GM12878 (cell line): ENCODE measurements at regions not wholly inside any gene's neighbourhood (a gene's known extent, or its start where the extent isn't known, plus 50 kb on each side); places are given as distances from the start of the nearest gene placed in this dataset.

Experiments used
- ATAC-seq: fragments of 200-7000 bp; cut with Tn5 transposase; 3 replicates; pipeline ENCODE4 v1.9.1; 2020; ENCODE audit warnings: mild to moderate bottlenecking, moderate library complexity
- BruUV-seq: library from RNA; stranded (reverse); fragments of 400-500 nt; replicated peaks from 2 replicates; lab custom pipeline; 2021; lab: Mats Ljungman, UMichigan
- CTCF ChIA-PET: fragments of 300-600 bp; sonication (Branson Sonifier 250); formaldehyde crosslinking; extraction: SDS; loops from one replicate; lab custom pipeline; 2021; ENCODE audit warnings: inconsistent platforms; lab: Yijun Ruan, JAX
- POLR2A ChIA-PET: fragments of 350-600 bp; formaldehyde crosslinking; extraction: SDS; loops from one replicate; lab custom pipeline; 2021; ENCODE audit warnings: inconsistent platforms; lab: Charles Lee
- RAD21 ChIA-PET: fragments of 300-600 bp; sonication (Branson Sonifier 250); formaldehyde crosslinking; loops from one replicate; lab custom pipeline; 2023; ENCODE audit warnings: antibody characterized with exemption; ENCODE audit not compliant: unreplicated experiment; lab: Charles Lee
- SMC1A ChIA-PET: fragments of 300-600 bp; sonication (Branson Sonifier 250); formaldehyde crosslinking; loops from one replicate; lab custom pipeline; 2023; ENCODE audit not compliant: unreplicated experiment, uncharacterized antibody; lab: Charles Lee
- DNase-seq: peaks from one replicate; pipeline ENCODE4 v3.0.0-alpha.2; 2011; ENCODE audit warnings: low read depth, low spot score
- FAIRE-seq: peaks from 3 replicates; lab custom pipeline; 2011; peaks lifted over from hg19 to GRCh38; lab: Jason Lieb, UNC
- H2AFZ ChIP-seq: 2 replicates; pipeline ENCODE4 v1.6.0; 2011; ENCODE audit warnings: low read depth, low read length, control low read depth; ENCODE audit not compliant: control insufficient read depth
- H3K27ac ChIP-seq: 2 replicates; pipeline ENCODE4 v1.5.1; 2011; ENCODE audit warnings: control low read depth; ENCODE audit not compliant: control insufficient read depth, insufficient read depth
- H3K27me3 ChIP-seq, 2 experiments: replicated peaks in 1 of 2; 2 replicates each; pipeline versions ENCODE4 v1.6.0 to v1.6.1; 2011; ENCODE audit warnings: low read length in 1 of 2; ENCODE audit not compliant: control insufficient read depth in 2 of 2, insufficient read depth in 2 of 2
- H3K36me3 ChIP-seq, 2 experiments: 2 replicates each; pipeline ENCODE4 v1.5.1; 2011; ENCODE audit warnings: low read length in 1 of 2; ENCODE audit not compliant: control insufficient read depth in 2 of 2, insufficient read depth in 2 of 2
- H3K4me1 ChIP-seq: 2 replicates; pipeline ENCODE4 v1.6.1; 2011; ENCODE audit warnings: mild to moderate bottlenecking, low read length, moderate library complexity, mixed read lengths; ENCODE audit not compliant: control insufficient read depth, insufficient read depth
- H3K4me2 ChIP-seq: 2 replicates; pipeline ENCODE4 v1.6.0; 2011; ENCODE audit warnings: control low read depth; ENCODE audit not compliant: control insufficient read depth, insufficient read depth
- H3K4me3 ChIP-seq: fragments of 200-600 bp; sonication (generic); 2 replicates; pipeline ENCODE4 v1.5.1; 2016
- H3K79me2 ChIP-seq: 2 replicates; pipeline ENCODE4 v1.6.0; 2011; ENCODE audit warnings: low read length; ENCODE audit not compliant: control insufficient read depth, insufficient read depth
- H3K9ac ChIP-seq: 2 replicates; pipeline ENCODE4 v1.8.0; 2011; ENCODE audit warnings: low read length, control low read depth, mixed read lengths; ENCODE audit not compliant: control insufficient read depth, insufficient read depth
- H3K9me3 ChIP-seq: replicated peaks from 3 replicates; pipeline ENCODE4 v1.5.1; 2011; ENCODE audit warnings: mild to moderate bottlenecking, low read length; ENCODE audit not compliant: control insufficient read depth, insufficient read depth
- H4K20me1 ChIP-seq: 2 replicates; pipeline ENCODE4 v1.6.0; 2011; ENCODE audit not compliant: control insufficient read depth, insufficient read depth
- ATF2 ChIP-seq: IDR thresholded peaks from 2 replicates; pipeline ENCODE4 v1.6.1; 2012; ENCODE audit warnings: low read length, inconsistent platforms
- E4F1 ChIP-seq: fragments of 450-650 bp; IDR thresholded peaks from 2 replicates; pipeline ENCODE4 v1.6.1; 2018; ENCODE audit warnings: borderline replicate concordance, mild to moderate bottlenecking; ENCODE audit not compliant: partially characterized antibody
- NKRF ChIP-seq: fragments of 450-650 bp; conservative IDR thresholded peaks from 2 replicates; pipeline ENCODE4 v1.6.1; 2017; ENCODE audit warnings: mild to moderate bottlenecking, moderate library complexity
- WGBS: methylation state at CpG from one replicate; pipeline ENCODE4 v1.1.6; 2016; ENCODE audit warnings: low lambda C conversion rate; ENCODE audit not compliant: insufficient replicate concordance, insufficient coverage; ENCODE audit errors: missing lambda C conversion rate; 5-methylcytosine and 5-hydroxymethylcytosine counted together
- in situ Hi-C: fragments of 300-500 bp; cut with MboI; formaldehyde crosslinking; loops from 9 replicates; pipeline ENCODE4 v1.14.3; 2018; ENCODE audit warnings: mixed read lengths
- intact Hi-C: fragments of 100-400 bp; cut with micrococcal nuclease; formaldehyde crosslinking; loops from one replicate; pipeline ENCODE4 v1.14.2; 2022; ENCODE audit not compliant: unreplicated experiment

- H3K79me2 ChIP-seq: no peaks in the 10 kb centered on the region
- no peak overlapping the region for H3K4me3 ChIP-seq
- no peak for FAIRE-seq
- H3K4me1 ChIP-seq: no peaks in the 10 kb centered on the region
- H2AFZ ChIP-seq: no peak overlapping the region
- no TSS peak for BruUV-seq
- no peaks in the 10 kb centered on the region for H3K27me3 ChIP-seq
- H3K4me2 ChIP-seq: no peak overlapping the region
- H3K9me3 ChIP-seq: no peaks in the 10 kb centered on the region
- in situ Hi-C loops (no loop called here), intact Hi-C loops (no loop called here)
- no peak for DNase-seq
- 7% methylated on average over 4 of the region's 4 CpGs for WGBS
- H4K20me1 ChIP-seq: no peaks in the 10 kb centered on the region
- H3K9ac ChIP-seq: no peak overlapping the region
- no peak for ATAC-seq
- POLR2A ChIA-PET: no interaction called here
- CTCF ChIA-PET: no interaction called here
- no peak for TF ChIP-seq NKRF
- H3K36me3 ChIP-seq: no peaks in the 10 kb centered on the region
- RAD21 ChIA-PET: no interaction called here
- H3K27ac ChIP-seq: no peak overlapping the region
- SMC1A ChIA-PET: interaction anchor here (0.8 kb wide), 2 partner anchors 10 to 287 kb away, joined by 3 to 4 read pairs; no protein-coding TSS in a partner anchor
These were observed 570.6 kb downstream of the SPRY1 start for GRCh38 chr4:123966990-123967769.

- H3K4me1 ChIP-seq: no peaks in the 10 kb centered on the region
- H3K4me3 ChIP-seq: no peak overlapping the region
- no peaks in the 10 kb centered on the region for H3K9me3 ChIP-seq
- DNase-seq (no peak), FAIRE-seq (no peak), ATAC-seq (no peak)
- H3K79me2 ChIP-seq: no peaks in the 10 kb centered on the region
- no peaks in the 10 kb centered on the region for H3K27me3 ChIP-seq
- in situ Hi-C loops (no loop called here), intact Hi-C loops (no loop called here)
- no peak overlapping the region for H2AFZ ChIP-seq
- WGBS: 0% methylated on average over 1 of the region's 1 CpG
- CTCF ChIA-PET: no interaction called here
- no peak overlapping the region for H3K4me2 ChIP-seq
- no peak overlapping the region for H3K9ac ChIP-seq
- BruUV-seq: no TSS peak
- RAD21 ChIA-PET: no interaction called here
- no peaks in the 10 kb centered on the region for H3K36me3 ChIP-seq
- no peak overlapping the region for H3K27ac ChIP-seq
- SMC1A ChIA-PET: no interaction called here
- no peaks in the 10 kb centered on the region for H4K20me1 ChIP-seq
- POLR2A ChIA-PET: no interaction called here
- TF ChIP-seq NKRF (no peak), E4F1 (no peak), ATF2 (no peak)
These were observed 575.4 kb downstream of the SPRY1 start for GRCh38 chr4:123972031-123972430.
